ENCODE measurements at regions not wholly inside any gene's neighbourhood (a gene's known extent, or its start where the extent isn't known, plus 50 kb on each side); places are given as distances from the start of the nearest gene placed in this dataset. TPM values are rescaled to one million over a fixed set of nuclear protein-coding genes. Genes with fewer than 3 reads are reported as not detected.

GRCh38 chr6:53418288-53418687 is 69.5 kb upstream of the ELOVL5 start:
- no peak for DNase-seq (ENCODE audit: low read depth in 2 of 3, low spot score in 2 of 3)

DNA sequence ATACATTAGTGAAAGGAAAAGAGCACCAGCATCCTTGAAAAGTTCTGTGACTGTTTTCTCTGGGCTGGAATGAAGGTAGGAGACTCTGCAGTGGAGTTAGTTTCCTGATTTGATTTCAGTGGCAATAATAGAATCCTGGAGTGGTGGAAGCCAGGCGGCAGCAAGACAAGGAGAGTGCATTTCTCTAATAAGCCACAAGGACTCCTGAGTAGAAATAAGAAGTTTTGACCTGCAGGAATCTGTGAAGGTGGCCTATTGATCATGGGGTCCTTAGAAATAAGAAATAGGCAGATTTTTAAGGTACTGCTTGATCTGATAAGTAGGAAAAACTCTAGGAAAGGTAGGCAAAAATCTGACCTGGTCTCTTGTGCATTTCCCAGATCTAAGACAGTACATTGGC is 68.4 kb upstream of the ELOVL5 start:
- no peak for DNase-seq (ENCODE audit: low read depth in 2 of 3, low spot score in 2 of 3)

- DNase-seq (ENCODE audit: low read depth in 2 of 3, low spot score in 2 of 3) = no peak
These were observed 64.6 kb upstream of the ELOVL5 start for GRCh38 chr6:53413326-53413725.

- no peak for DNase-seq (ENCODE audit: low read depth in 2 of 3, low spot score in 2 of 3)
These were observed 64.0 kb upstream of the ELOVL5 start for GRCh38 chr6:53412751-53413150.

DNA sequence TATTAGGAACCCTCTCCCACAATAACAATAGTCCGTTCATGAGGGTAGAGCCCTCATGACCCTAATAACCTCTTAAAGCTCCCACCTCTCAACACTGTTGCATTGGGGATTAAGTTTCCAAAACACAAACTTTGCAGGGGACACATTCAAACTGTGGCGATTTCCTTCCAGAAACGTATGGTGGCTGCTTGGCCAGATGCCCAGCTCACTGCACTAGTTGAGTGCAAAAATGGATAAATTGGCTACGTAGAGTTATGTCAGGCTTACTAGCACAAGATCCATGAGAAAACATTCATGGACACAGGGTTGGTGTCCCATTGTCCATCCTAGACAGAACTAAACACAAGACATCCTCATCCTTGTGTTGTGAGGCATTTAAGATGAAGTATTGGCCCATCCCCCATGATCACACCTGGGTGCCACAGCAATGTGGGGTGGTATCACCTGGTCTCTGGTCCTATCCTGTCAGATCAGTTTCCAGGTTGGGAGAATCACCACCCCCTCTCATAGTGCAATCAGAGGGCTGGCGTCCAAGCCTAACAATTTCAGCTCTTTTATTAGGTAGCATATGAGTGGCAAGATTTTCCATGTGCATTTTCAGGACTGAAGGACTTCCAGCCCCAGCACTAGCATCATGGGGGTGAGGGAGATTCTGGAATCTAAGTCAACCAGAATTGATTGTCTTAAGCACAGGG is 63.4 kb upstream of the ELOVL5 start:
- DNase-seq (ENCODE audit: low read depth in 2 of 3, low spot score in 2 of 3) = peak in 1 of 3 donors; percentile 44

DNA sequence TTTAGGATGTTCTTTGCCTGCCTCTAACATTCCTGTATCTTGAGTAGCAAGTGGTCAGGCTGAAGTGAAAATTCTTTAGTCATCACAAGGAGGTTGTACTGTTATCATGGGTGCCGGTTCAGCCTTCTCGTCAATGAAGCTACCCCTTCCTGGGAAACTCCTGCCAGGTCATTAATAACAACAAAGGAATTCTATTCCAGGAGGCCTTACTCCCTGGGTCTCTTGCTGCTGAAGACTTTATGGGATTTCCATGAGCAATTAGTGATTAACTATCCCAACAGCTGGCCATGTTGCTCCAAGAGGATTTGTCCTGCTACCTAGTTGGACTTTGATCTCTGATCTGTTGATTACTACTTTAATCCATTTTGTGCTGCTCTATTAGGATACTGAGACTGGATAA is 62.7 kb upstream of the ELOVL5 start:
- DNase-seq (ENCODE audit: low read depth in 2 of 3, low spot score in 2 of 3) = no peak

DNA sequence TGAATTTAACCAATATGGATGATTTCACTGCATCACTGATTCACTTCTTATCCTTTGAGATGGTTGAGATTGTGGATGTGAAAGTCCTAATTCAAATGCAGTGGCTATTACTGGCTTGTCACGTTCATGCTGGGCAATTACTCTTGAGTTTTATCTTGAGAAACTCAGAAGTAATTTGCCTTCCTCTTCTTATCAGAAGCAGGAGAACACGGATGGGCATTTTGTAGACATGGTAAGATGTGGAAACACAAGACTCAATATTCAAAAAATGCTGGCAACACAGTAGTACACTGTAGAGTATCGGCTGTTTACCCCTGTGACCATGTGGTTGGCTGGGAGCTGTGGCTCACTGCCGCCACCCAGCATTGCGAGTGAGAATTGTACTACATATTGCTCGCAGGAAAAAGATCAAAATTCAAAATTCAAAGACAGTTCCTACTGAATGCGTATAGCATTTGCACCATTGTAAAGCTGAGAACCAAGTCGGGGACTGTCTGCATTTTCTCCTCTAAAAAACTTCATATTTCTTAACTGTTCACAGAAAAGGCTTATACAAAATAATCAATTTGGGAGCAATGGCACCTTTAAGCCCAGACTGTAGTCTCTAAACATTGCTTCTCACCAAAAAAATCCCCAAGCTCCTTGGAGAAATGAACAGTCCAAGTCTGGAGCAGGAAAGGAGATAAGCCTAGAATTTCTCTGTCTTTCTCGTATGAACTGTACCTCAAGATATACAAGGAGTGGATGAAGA is 61.9 kb upstream of the ELOVL5 start:
- DNase-seq (ENCODE audit: low read depth in 2 of 3, low spot score in 2 of 3) = peak; percentile 38 to 76 (median 45)

DNA sequence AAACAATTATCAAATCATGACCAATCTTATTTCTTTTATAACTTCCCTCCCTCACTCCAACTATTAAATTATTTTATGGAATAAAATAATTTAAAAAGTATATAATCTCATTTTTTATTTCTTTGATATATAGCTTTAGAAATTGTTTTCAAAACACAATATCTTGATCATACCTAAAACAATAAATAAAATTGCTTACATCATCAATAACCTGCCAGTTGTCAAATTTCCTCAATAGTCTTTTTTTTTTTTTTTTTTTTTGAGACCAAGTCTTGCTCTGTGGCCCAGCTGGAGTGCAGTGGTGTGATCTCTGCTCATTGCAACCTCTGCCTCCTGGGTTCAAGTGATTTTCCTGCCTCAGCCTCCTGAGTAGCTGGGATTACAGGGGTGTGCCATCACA is 60.1 kb upstream of the ELOVL5 start:
- DNase-seq (ENCODE audit: low read depth in 2 of 3, low spot score in 2 of 3) = no peak

- no peak for DNase-seq (ENCODE audit: low read depth in 2 of 3, low spot score in 2 of 3)
These were observed 50.2 kb upstream of the ELOVL5 start for GRCh38 chr6:53399027-53399344.

GRCh38 chr6:53398247-53399026 is 49.7 kb upstream of the ELOVL5 start:
- no peak for DNase-seq (ENCODE audit: low read depth in 2 of 3, low spot score in 2 of 3)

Small RNAs in the stretch of these regions (small RNA-seq; reads per million reads assigned to genes)
- not detected for gene NANOGP3

Data from hematopoietic multipotent progenitor cell (in vitro differentiated cells).